Activated CD8-positive, alpha-beta T cell treated with anti-CD3 and anti-CD28 coated beads for 36 hours (primary cell): ENCODE measurements at regions not wholly inside any gene's neighbourhood (a gene's known extent, or its start where the extent isn't known, plus 50 kb on each side); places are given as distances from the start of the nearest gene placed in this dataset.
"Not testable (repeated sequence)": the region's sequence is repeated elsewhere in the genome, so short reads cannot be mapped to it uniquely, and the experiment has no call there.

Experiments used
- ATAC-seq: fragments of 200-7000 bp; cut with Tn5 transposase; one replicate; pipeline ENCODE4 v1.10.0; 2021; ENCODE audit warnings: mild to moderate bottlenecking, moderate library complexity
- CTCF ChIA-PET: fragments of 350-600 bp; sonication (Branson Sonifier 250); formaldehyde crosslinking; loops from one replicate; lab custom pipeline; 2021; ENCODE audit warnings: antibody characterized with exemption; lab: Charles Lee
- POLR2A ChIA-PET: fragments of 350-600 bp; sonication (Branson Sonifier 250); formaldehyde crosslinking; loops from one replicate; lab custom pipeline; 2021; ENCODE audit warnings: antibody characterized with exemption; lab: Charles Lee
- DNase-seq: peaks from one replicate; pipeline ENCODE4 v3.0.0-alpha.2; 2020
- H3K27ac Mint-ChIP-seq: one replicate; pipeline ENCODE4 v1.8.0; 2021; ENCODE audit warnings: mild to moderate bottlenecking, mixed read lengths
- H3K27me3 Mint-ChIP-seq: one replicate; pipeline ENCODE4 v1.8.0; 2021; ENCODE audit warnings: mixed read lengths
- H3K36me3 Mint-ChIP-seq: one replicate; pipeline ENCODE4 v1.8.0; 2021; ENCODE audit warnings: low read depth, mixed read lengths
- H3K4me1 Mint-ChIP-seq: one replicate; pipeline ENCODE4 v1.8.0; 2021; ENCODE audit warnings: low read depth, mixed read lengths
- H3K4me3 Mint-ChIP-seq: one replicate; pipeline ENCODE4 v1.8.0; 2021; ENCODE audit warnings: mild to moderate bottlenecking, moderate library complexity, mixed read lengths
- H3K9me3 Mint-ChIP-seq: one replicate; pipeline ENCODE4 v1.8.0; 2021; ENCODE audit warnings: mixed read lengths
- CTCF ChIP-seq: fragments of 200-600 bp; IDR thresholded peaks from one replicate; pipeline ENCODE4 v1.8.0; 2022; ENCODE audit warnings: antibody characterized with exemption, mild to moderate bottlenecking
- intact Hi-C: fragments of 100-400 bp; cut with micrococcal nuclease; formaldehyde crosslinking; loops from one replicate; pipeline ENCODE4 v1.10.0; 2022

GRCh38 chr11:134492411-134492810 is 80.4 kb upstream of the B3GAT1 start:
- DNase-seq, CTCF ChIA-PET, H3K4me3 Mint-ChIP-seq, H3K27me3 Mint-ChIP-seq, intact Hi-C loops, POLR2A ChIA-PET, H3K4me1 Mint-ChIP-seq, ATAC-seq, H3K27ac Mint-ChIP-seq, H3K36me3 Mint-ChIP-seq: not testable (repeated sequence)
- H3K9me3 Mint-ChIP-seq: peaks cover 11% of the 10 kb centered on the region

- DNase-seq (no peak), ATAC-seq (no peak)
- Mint-ChIP-seq H3K4me1 (no peaks in the 10 kb centered on the region), H3K27me3 (no peaks in the 10 kb centered on the region), H3K27ac (no peak overlapping the region), H3K9me3 (no peaks in the 10 kb centered on the region), H3K36me3 (no peaks in the 10 kb centered on the region), H3K4me3 (no peak overlapping the region)
- no peak for TF ChIP-seq CTCF
- POLR2A ChIA-PET: no interaction called here
- intact Hi-C loops: no loop called here
- CTCF ChIA-PET: no interaction called here
These were observed 77.7 kb upstream of the B3GAT1 start for GRCh38 chr11:134489728-134490127.

- no peaks in the 10 kb centered on the region for H3K9me3 Mint-ChIP-seq
- H3K36me3 Mint-ChIP-seq: no peaks in the 10 kb centered on the region
- ChIA-PET CTCF (no interaction called here), POLR2A (interaction anchor here (0.8 kb wide), 1 partner anchor 22 kb away, joined by 3 read pairs; no protein-coding TSS in a partner anchor)
- intact Hi-C loops: no loop called here
- H3K27me3 Mint-ChIP-seq: no peaks in the 10 kb centered on the region
- no peak for DNase-seq
- H3K4me1 Mint-ChIP-seq: no peaks in the 10 kb centered on the region
- TF ChIP-seq CTCF: no peak
- no peak for ATAC-seq
- no peak overlapping the region for H3K27ac Mint-ChIP-seq
- H3K4me3 Mint-ChIP-seq: no peak overlapping the region
These were observed 76.9 kb upstream of the B3GAT1 start for GRCh38 chr11:134488913-134489312.

GRCh38 chr11:134488512-134488911 is 76.5 kb upstream of the B3GAT1 start:
- no peaks in the 10 kb centered on the region for H3K27me3 Mint-ChIP-seq
- ATAC-seq (no peak), DNase-seq (no peak)
- ChIA-PET POLR2A (interaction anchor here (0.8 to 1.1 kb wide), 2 partner anchors 21 to 29 kb away, joined by 3 read pairs; no protein-coding TSS in a partner anchor), CTCF (no interaction called here)
- no peaks in the 10 kb centered on the region for H3K9me3 Mint-ChIP-seq
- H3K4me1 Mint-ChIP-seq: no peaks in the 10 kb centered on the region
- no peak overlapping the region for H3K4me3 Mint-ChIP-seq
- TF ChIP-seq CTCF: no peak
- H3K27ac Mint-ChIP-seq: no peak overlapping the region
- H3K36me3 Mint-ChIP-seq: no peaks in the 10 kb centered on the region
- intact Hi-C loops: no loop called here

GRCh38 chr11:134487696-134488095 is 75.7 kb upstream of the B3GAT1 start:
- TF ChIP-seq CTCF: no peak
- POLR2A ChIA-PET: interaction anchor here (1.1 kb wide), 1 partner anchor 28 kb away, joined by 3 read pairs; no protein-coding TSS in a partner anchor
- no peak for DNase-seq
- Mint-ChIP-seq H3K27me3 (no peaks in the 10 kb centered on the region), H3K4me1 (no peaks in the 10 kb centered on the region), H3K36me3 (no peaks in the 10 kb centered on the region), H3K4me3 (no peak overlapping the region), H3K9me3 (no peaks in the 10 kb centered on the region), H3K27ac (no peak overlapping the region)
- intact Hi-C loops: no loop called here
- ATAC-seq: no peak
- CTCF ChIA-PET: no interaction called here

GRCh38 chr11:134486704-134487103 is 74.7 kb upstream of the B3GAT1 start:
- ChIA-PET CTCF (no interaction called here), POLR2A (no interaction called here)
- no peaks in the 10 kb centered on the region for H3K36me3 Mint-ChIP-seq
- H3K27ac Mint-ChIP-seq: no peak overlapping the region
- intact Hi-C loops: no loop called here
- no peak overlapping the region for H3K4me3 Mint-ChIP-seq
- no peaks in the 10 kb centered on the region for H3K27me3 Mint-ChIP-seq
- DNase-seq: no peak
- no peaks in the 10 kb centered on the region for H3K4me1 Mint-ChIP-seq
- TF ChIP-seq CTCF: no peak
- ATAC-seq: no peak
- no peaks in the 10 kb centered on the region for H3K9me3 Mint-ChIP-seq
